H9 (cell line): ENCODE measurements at regions not wholly inside any gene's neighbourhood (a gene's known extent, or its start where the extent isn't known, plus 50 kb on each side); places are given as distances from the start of the nearest gene placed in this dataset.

Source experiments
- DNase-seq: peaks from one replicate; pipeline ENCODE4 v3.0.0-alpha.2; 2017
- H2AFZ ChIP-seq: one replicate; pipeline ENCODE4 v1.6.1; 2013; ENCODE audit warnings: mild to moderate bottlenecking, low read length, control low read depth, moderate library complexity
- H2AK5ac ChIP-seq: 2 replicates; pipeline ENCODE4 v1.6.1; 2013; ENCODE audit warnings: low read length, control low read depth, mixed read lengths; ENCODE audit not compliant: insufficient read length
- H2BK120ac ChIP-seq: one replicate; pipeline ENCODE4 v1.6.1; 2013; ENCODE audit warnings: low read depth, mild to moderate bottlenecking, low read length, control low read depth, inconsistent platforms; ENCODE audit not compliant: poor library complexity, severe bottlenecking
- H2BK12ac ChIP-seq: 2 replicates; pipeline ENCODE4 v1.6.1; 2013; ENCODE audit warnings: low read length, control low read depth, mixed read lengths, low read depth; ENCODE audit not compliant: insufficient read length
- H2BK15ac ChIP-seq: 2 replicates; pipeline ENCODE4 v1.6.1; 2013; ENCODE audit warnings: low read depth, low read length, control low read depth
- H2BK20ac ChIP-seq: one replicate; pipeline ENCODE4 v1.6.1; 2013; ENCODE audit warnings: low read depth, mild to moderate bottlenecking, low read length, control low read depth, inconsistent platforms; ENCODE audit not compliant: poor library complexity, severe bottlenecking
- H2BK5ac ChIP-seq: 2 replicates; pipeline ENCODE4 v1.6.1; 2013; ENCODE audit warnings: low read length, control low read depth, mixed read lengths; ENCODE audit not compliant: insufficient read length
- H3K14ac ChIP-seq: 2 replicates; pipeline ENCODE4 v1.6.1; 2013; ENCODE audit warnings: low read length, control low read depth; ENCODE audit not compliant: insufficient read depth
- H3K18ac ChIP-seq: 2 replicates; pipeline ENCODE4 v1.6.1; 2013; ENCODE audit warnings: low read depth, mild to moderate bottlenecking, mixed read lengths, low read length, control low read depth; ENCODE audit not compliant: insufficient read length
- H3K23ac ChIP-seq: 2 replicates; pipeline ENCODE4 v1.6.1; 2013; ENCODE audit warnings: low read length, control low read depth, mixed read lengths, low read depth; ENCODE audit not compliant: insufficient read length
- H3K23me2 ChIP-seq: 2 replicates; pipeline ENCODE4 v1.6.1; 2013; ENCODE audit warnings: low read depth, mild to moderate bottlenecking, mixed read lengths, low read length, control low read depth; ENCODE audit not compliant: insufficient read length, poor library complexity, severe bottlenecking
- H3K27ac ChIP-seq: 2 replicates; pipeline ENCODE4 v1.5.1; 2013; ENCODE audit warnings: low read length, control low read depth, mixed read lengths, low read depth; ENCODE audit not compliant: insufficient read length
- H3K27me3 ChIP-seq: 2 replicates; pipeline ENCODE4 v1.6.1; 2013; ENCODE audit warnings: low read length, control low read depth, inconsistent platforms; ENCODE audit not compliant: insufficient read depth
- H3K4ac ChIP-seq: 2 replicates; pipeline ENCODE4 v1.6.1; 2013; ENCODE audit warnings: low read depth, mild to moderate bottlenecking, control low read depth, inconsistent platforms, low read length, moderate library complexity
- H3K4me1 ChIP-seq: 2 replicates; pipeline ENCODE4 v1.6.1; 2013; ENCODE audit warnings: low read length, control low read depth, inconsistent platforms; ENCODE audit not compliant: insufficient read depth
- H3K4me2 ChIP-seq: 2 replicates; pipeline ENCODE4 v1.6.1; 2013; ENCODE audit warnings: low read length, control low read depth, mixed read lengths; ENCODE audit not compliant: insufficient read length, insufficient read depth
- H3K56ac ChIP-seq: 2 replicates; pipeline ENCODE4 v1.6.1; 2013; ENCODE audit warnings: low read depth, mild to moderate bottlenecking, mixed read lengths, low read length, control low read depth; ENCODE audit not compliant: insufficient read length
- H3K79me1 ChIP-seq: 2 replicates; pipeline ENCODE4 v1.6.1; 2013; ENCODE audit warnings: low read depth, mild to moderate bottlenecking, moderate library complexity, low read length, control low read depth, inconsistent platforms; ENCODE audit not compliant: insufficient read depth, poor library complexity, severe bottlenecking
- H3K79me2 ChIP-seq: 2 replicates; pipeline ENCODE4 v1.6.1; 2013; ENCODE audit warnings: low read length, control low read depth, inconsistent platforms; ENCODE audit not compliant: insufficient read depth
- H3K9ac ChIP-seq: 2 replicates; pipeline ENCODE4 v1.6.1; 2013; ENCODE audit warnings: low read length, control low read depth, mixed read lengths; ENCODE audit not compliant: insufficient read length; ENCODE audit errors: extremely low read depth
- H3K9me3 ChIP-seq: one replicate; pipeline ENCODE4 v1.6.1; 2013; ENCODE audit warnings: low read depth, low read length, inconsistent platforms; ENCODE audit not compliant: control insufficient read depth
- H3T11ph ChIP-seq: one replicate; pipeline ENCODE4 v1.6.1; 2013; ENCODE audit warnings: mild to moderate bottlenecking, low read length, control low read depth, inconsistent platforms
- H4K20me1 ChIP-seq: one replicate; pipeline ENCODE4 v1.6.1; 2013; ENCODE audit not compliant: control insufficient read depth, insufficient read length, insufficient read depth
- H4K5ac ChIP-seq: 2 replicates; pipeline ENCODE4 v1.6.1; 2013; ENCODE audit warnings: low read depth, mild to moderate bottlenecking, mixed read lengths, low read length, control low read depth; ENCODE audit not compliant: insufficient read length
- H4K8ac ChIP-seq: replicated peaks from 2 replicates; pipeline ENCODE4 v1.6.1; 2013; ENCODE audit warnings: low read length, control low read depth, mixed read lengths, low read depth; ENCODE audit not compliant: insufficient read length
- H4K91ac ChIP-seq: 2 replicates; pipeline ENCODE4 v1.6.1; 2013; ENCODE audit warnings: low read depth, mild to moderate bottlenecking, moderate library complexity, mixed read lengths, low read length, control low read depth; ENCODE audit not compliant: insufficient read length
- H3K27ac Mint-ChIP-seq, 3 experiments: 2 replicates in 2 of 3; 3 replicates in 1 of 3; pipeline ENCODE4 v1.8.0; 2020 to 2021; ENCODE audit warnings: mixed read lengths in 3 of 3, mild to moderate bottlenecking in 1 of 3, moderate library complexity in 1 of 3
- H3K27me3 Mint-ChIP-seq: 2 replicates; pipeline ENCODE4 v1.8.0; 2021; ENCODE audit warnings: low read depth, mild to moderate bottlenecking, moderate library complexity, mixed read lengths
- H3K36me3 Mint-ChIP-seq, 3 experiments: 2 replicates in 2 of 3; 3 replicates in 1 of 3; pipeline ENCODE4 v1.8.0; 2020 to 2021; ENCODE audit warnings: low read depth in 3 of 3, mixed read lengths in 3 of 3; ENCODE audit not compliant: insufficient read depth in 1 of 3
- H3K4me1 Mint-ChIP-seq, 2 experiments: 2 replicates each; pipeline ENCODE4 v1.8.0; 2020; ENCODE audit warnings: mixed read lengths in 2 of 2
- H3K4me3 Mint-ChIP-seq, 2 experiments: 2 replicates in 1 of 2; 3 replicates in 1 of 2; pipeline ENCODE4 v1.8.0; 2020 to 2021; ENCODE audit warnings: mild to moderate bottlenecking in 2 of 2, mixed read lengths in 2 of 2, moderate library complexity in 1 of 2
- H3K9me3 Mint-ChIP-seq, 2 experiments: 2 replicates in 1 of 2; 3 replicates in 1 of 2; pipeline ENCODE4 v1.8.0; 2020; ENCODE audit warnings: mild to moderate bottlenecking in 2 of 2, mixed read lengths in 2 of 2, moderate library complexity in 1 of 2
- CTCF ChIP-seq: fragments of 200-600 bp; sonication (generic); conservative IDR thresholded peaks from 3 replicates; pipeline ENCODE4 v1.8.0; 2021; ENCODE audit warnings: antibody characterized with exemption, mild to moderate bottlenecking
- WGBS: extraction: QIAGEN DNeasy Blood & Tissue Kit; methylation state at CpG from one replicate; pipeline ENCODE4 v1.1.7; 2013; ENCODE audit warnings: missing lambda C conversion rate, low lambda C conversion rate, mixed read lengths; ENCODE audit not compliant: insufficient read length; ENCODE audit errors: extremely low coverage; 5-methylcytosine and 5-hydroxymethylcytosine counted together

GRCh38 chr4:26030260-26030667 lies 116.2 kb downstream of the SMIM20 start:
- Histone ChIP-seq H3K56ac (no peak overlapping the region), H3K27me3 (no peaks in the 10 kb centered on the region), H3K4me2 (peak overlapping the region; percentile 83), H2AK5ac (no peak overlapping the region), H2BK120ac (no peak overlapping the region), H3K9me3 (no peaks in the 10 kb centered on the region), H4K20me1 (no peaks in the 10 kb centered on the region), H3K18ac (no peak overlapping the region), H3K23me2 (peaks cover 22% of the 10 kb centered on the region), H4K5ac (no peak overlapping the region), H4K8ac (no peak overlapping the region), H2BK15ac (no peak overlapping the region), H3K9ac (no peak overlapping the region), H2AFZ (no peak overlapping the region), H2BK5ac (peak overlapping the region; percentile 78), H3K4ac (no peak overlapping the region), H3K4me1 (peaks cover 6% of the 10 kb centered on the region), H4K91ac (no peak overlapping the region), H3K23ac (no peak overlapping the region), H3K79me1 (no peaks in the 10 kb centered on the region), H3T11ph (no peak overlapping the region), H3K14ac (peak overlapping the region; percentile 49; the same call in 1 of the 2 replicates), H3K27ac (peak overlapping the region; percentile 98), H3K79me2 (no peaks in the 10 kb centered on the region), H2BK20ac (no peak overlapping the region), H2BK12ac (no peak overlapping the region)
- peak overlapping the region; percentile 90 to 100 (median 98) for H3K27ac Mint-ChIP-seq
- H3K36me3 Mint-ChIP-seq = peaks cover 3 to 12% (median 9%) of the 10 kb centered on the region in 3 experiments; a peak in 6 of 7 replicates
- peak overlapping the region; percentile 36 to 74 for H3K4me3 Mint-ChIP-seq
- H3K9me3 Mint-ChIP-seq = peaks cover 6 to 8% of the 10 kb centered on the region in 2 experiments
- peak; percentile 88 for DNase-seq
- TF ChIP-seq CTCF = no peak
- H3K4me1 Mint-ChIP-seq = peaks cover 45 to 46% of the 10 kb centered on the region in 2 experiments
- peaks cover 2% of the 10 kb centered on the region; the same call in 1 of the 2 replicates for H3K27me3 Mint-ChIP-seq
- WGBS = no CpG with 5 or more reads among the region's 5 CpGs
